GM12878 (cell line): ENCODE measurements at regions not wholly inside any gene's neighbourhood (a gene's known extent, or its start where the extent isn't known, plus 50 kb on each side); places are given as distances from the start of the nearest gene placed in this dataset.

Experiments
- ATAC-seq: fragments of 200-7000 bp; cut with Tn5 transposase; 3 replicates; pipeline ENCODE4 v1.9.1; 2020; ENCODE audit warnings: mild to moderate bottlenecking, moderate library complexity
- BruUV-seq: library from RNA; stranded (reverse); fragments of 400-500 nt; replicated peaks from 2 replicates; lab custom pipeline; 2021; lab: Mats Ljungman, UMichigan
- CTCF ChIA-PET: fragments of 300-600 bp; sonication (Branson Sonifier 250); formaldehyde crosslinking; extraction: SDS; loops from one replicate; lab custom pipeline; 2021; ENCODE audit warnings: inconsistent platforms; lab: Yijun Ruan, JAX
- POLR2A ChIA-PET: fragments of 350-600 bp; formaldehyde crosslinking; extraction: SDS; loops from one replicate; lab custom pipeline; 2021; ENCODE audit warnings: inconsistent platforms; lab: Charles Lee
- RAD21 ChIA-PET: fragments of 300-600 bp; sonication (Branson Sonifier 250); formaldehyde crosslinking; loops from one replicate; lab custom pipeline; 2023; ENCODE audit warnings: antibody characterized with exemption; ENCODE audit not compliant: unreplicated experiment; lab: Charles Lee
- SMC1A ChIA-PET: fragments of 300-600 bp; sonication (Branson Sonifier 250); formaldehyde crosslinking; loops from one replicate; lab custom pipeline; 2023; ENCODE audit not compliant: unreplicated experiment, uncharacterized antibody; lab: Charles Lee
- DNase-seq: peaks from one replicate; pipeline ENCODE4 v3.0.0-alpha.2; 2011; ENCODE audit warnings: low read depth, low spot score
- FAIRE-seq: peaks from 3 replicates; lab custom pipeline; 2011; peaks lifted over from hg19 to GRCh38; lab: Jason Lieb, UNC
- H2AFZ ChIP-seq: 2 replicates; pipeline ENCODE4 v1.6.0; 2011; ENCODE audit warnings: low read depth, low read length, control low read depth; ENCODE audit not compliant: control insufficient read depth
- H3K27ac ChIP-seq: 2 replicates; pipeline ENCODE4 v1.5.1; 2011; ENCODE audit warnings: control low read depth; ENCODE audit not compliant: control insufficient read depth, insufficient read depth
- H3K27me3 ChIP-seq, 2 experiments: replicated peaks in 1 of 2; 2 replicates each; pipeline versions ENCODE4 v1.6.0 to v1.6.1; 2011; ENCODE audit warnings: low read length in 1 of 2; ENCODE audit not compliant: control insufficient read depth in 2 of 2, insufficient read depth in 2 of 2
- H3K36me3 ChIP-seq, 2 experiments: 2 replicates each; pipeline ENCODE4 v1.5.1; 2011; ENCODE audit warnings: low read length in 1 of 2; ENCODE audit not compliant: control insufficient read depth in 2 of 2, insufficient read depth in 2 of 2
- H3K4me1 ChIP-seq: 2 replicates; pipeline ENCODE4 v1.6.1; 2011; ENCODE audit warnings: mild to moderate bottlenecking, low read length, moderate library complexity, mixed read lengths; ENCODE audit not compliant: control insufficient read depth, insufficient read depth
- H3K4me2 ChIP-seq: 2 replicates; pipeline ENCODE4 v1.6.0; 2011; ENCODE audit warnings: control low read depth; ENCODE audit not compliant: control insufficient read depth, insufficient read depth
- H3K4me3 ChIP-seq: fragments of 200-600 bp; sonication (generic); 2 replicates; pipeline ENCODE4 v1.5.1; 2016
- H3K79me2 ChIP-seq: 2 replicates; pipeline ENCODE4 v1.6.0; 2011; ENCODE audit warnings: low read length; ENCODE audit not compliant: control insufficient read depth, insufficient read depth
- H3K9ac ChIP-seq: 2 replicates; pipeline ENCODE4 v1.8.0; 2011; ENCODE audit warnings: low read length, control low read depth, mixed read lengths; ENCODE audit not compliant: control insufficient read depth, insufficient read depth
- H3K9me3 ChIP-seq: replicated peaks from 3 replicates; pipeline ENCODE4 v1.5.1; 2011; ENCODE audit warnings: mild to moderate bottlenecking, low read length; ENCODE audit not compliant: control insufficient read depth, insufficient read depth
- H4K20me1 ChIP-seq: 2 replicates; pipeline ENCODE4 v1.6.0; 2011; ENCODE audit not compliant: control insufficient read depth, insufficient read depth
- CBX3 ChIP-seq: fragments of 200-600 bp; sonication (generic); IDR thresholded peaks from 2 replicates; pipeline ENCODE4 v1.6.1; 2016; ENCODE audit warnings: low read depth, borderline replicate concordance
- EED ChIP-seq: sonication (generic); IDR thresholded peaks from 2 replicates; pipeline ENCODE4 v1.6.1; 2016; ENCODE audit warnings: antibody characterized with exemption, low read depth
- EGR1 ChIP-seq, 2 experiments: IDR thresholded peaks; 1 replicate in 1 of 2; 2 replicates in 1 of 2; pipeline ENCODE4 v1.6.1; 2011 to 2012; ENCODE audit warnings: low read depth in 2 of 2, low read length in 2 of 2, borderline replicate concordance in 1 of 2, mild to moderate bottlenecking in 1 of 2, moderate library complexity in 1 of 2
- MTA2 ChIP-seq: fragments of 450-650 bp; IDR thresholded peaks from 2 replicates; pipeline ENCODE4 v1.6.1; 2016; ENCODE audit warnings: low read depth, mild to moderate bottlenecking, moderate library complexity
- NBN ChIP-seq: fragments of 450-650 bp; IDR thresholded peaks from 2 replicates; pipeline ENCODE4 v1.6.1; 2016
- NFYB ChIP-seq: IDR thresholded peaks from 2 replicates; pipeline ENCODE4 v1.6.1; 2011; ENCODE audit warnings: low read depth, mild to moderate bottlenecking, low read length, improper control_type of control experiment, moderate library complexity; ENCODE audit not compliant: insufficient read depth
- NR2C2 ChIP-seq: IDR thresholded peaks from 2 replicates; pipeline ENCODE4 v1.6.1; 2011; ENCODE audit warnings: borderline replicate concordance, low read depth; ENCODE audit not compliant: control insufficient read depth, insufficient read length
- PML ChIP-seq: IDR thresholded peaks from 2 replicates; pipeline ENCODE4 v1.6.1; 2012; ENCODE audit warnings: low read length, inconsistent platforms
- POLR2A ChIP-seq: IDR thresholded peaks from 2 replicates; pipeline ENCODE4 v1.6.1; 2011; ENCODE audit warnings: low read depth, mild to moderate bottlenecking, low read length
- SIX5 ChIP-seq: IDR thresholded peaks from 2 replicates; pipeline ENCODE4 v1.6.1; 2011; ENCODE audit warnings: mild to moderate bottlenecking, low read depth, low read length, moderate library complexity; ENCODE audit not compliant: severe bottlenecking
- SUPT20H ChIP-seq: IDR thresholded peaks from 2 replicates; pipeline ENCODE4 v1.6.1; 2011; ENCODE audit warnings: low read depth, mild to moderate bottlenecking, low read length, moderate library complexity, borderline replicate concordance; ENCODE audit not compliant: control insufficient read depth
- TCF3 ChIP-seq: IDR thresholded peaks from 2 replicates; pipeline ENCODE4 v1.6.1; 2012; ENCODE audit warnings: low read depth, mild to moderate bottlenecking, low read length, borderline replicate concordance; ENCODE audit not compliant: insufficient read depth
- TCF7 ChIP-seq: IDR thresholded peaks from 2 replicates; pipeline ENCODE4 v1.6.1; 2014; ENCODE audit warnings: antibody characterized with exemption, borderline replicate concordance
- ZNF217 ChIP-seq: fragments of 450-650 bp; IDR thresholded peaks from 2 replicates; pipeline ENCODE4 v1.6.1; 2017; ENCODE audit warnings: antibody characterized with exemption, mild to moderate bottlenecking
- WGBS: methylation state at CpG from one replicate; pipeline ENCODE4 v1.1.6; 2016; ENCODE audit warnings: low lambda C conversion rate; ENCODE audit not compliant: insufficient replicate concordance, insufficient coverage; ENCODE audit errors: missing lambda C conversion rate; 5-methylcytosine and 5-hydroxymethylcytosine counted together
- in situ Hi-C: fragments of 300-500 bp; cut with MboI; formaldehyde crosslinking; loops from 9 replicates; pipeline ENCODE4 v1.14.3; 2018; ENCODE audit warnings: mixed read lengths
- intact Hi-C: fragments of 100-400 bp; cut with micrococcal nuclease; formaldehyde crosslinking; loops from one replicate; pipeline ENCODE4 v1.14.2; 2022; ENCODE audit not compliant: unreplicated experiment
- TF ChIP-seq, protein P1 (sequence below): IDR thresholded peaks from 2 replicates; pipeline ENCODE4 v1.6.1; 2012; ENCODE audit warnings: improper control_type of control experiment, low read depth, low read length; ENCODE audit not compliant: insufficient replicate concordance
- TF ChIP-seq, protein P2 (sequence below): IDR thresholded peaks from 2 replicates; pipeline ENCODE4 v1.6.1; 2012; ENCODE audit warnings: low read depth, low read length, improper control_type of control experiment

DNA sequence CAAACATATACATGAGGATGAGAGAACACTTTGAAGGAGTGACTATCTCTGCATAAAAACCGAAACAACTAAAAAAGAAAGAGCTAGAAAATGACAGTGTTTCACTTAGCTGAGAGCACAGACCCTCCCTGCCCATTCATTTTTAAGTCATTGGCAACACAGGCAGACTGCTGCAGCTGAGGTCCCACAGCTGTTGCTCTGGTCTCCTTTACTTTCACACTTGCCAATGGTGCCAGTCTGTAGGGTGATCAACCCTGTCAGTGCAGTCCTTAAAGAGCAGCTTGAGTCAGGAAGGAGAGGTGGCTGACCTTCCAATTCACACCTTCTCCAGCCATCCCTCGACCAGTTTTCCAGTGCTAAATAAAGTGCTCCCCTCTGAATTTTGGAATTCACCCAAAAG is 508.3 kb upstream of the CCNG1 start (continued):
- TF ChIP-seq, protein P1, sequence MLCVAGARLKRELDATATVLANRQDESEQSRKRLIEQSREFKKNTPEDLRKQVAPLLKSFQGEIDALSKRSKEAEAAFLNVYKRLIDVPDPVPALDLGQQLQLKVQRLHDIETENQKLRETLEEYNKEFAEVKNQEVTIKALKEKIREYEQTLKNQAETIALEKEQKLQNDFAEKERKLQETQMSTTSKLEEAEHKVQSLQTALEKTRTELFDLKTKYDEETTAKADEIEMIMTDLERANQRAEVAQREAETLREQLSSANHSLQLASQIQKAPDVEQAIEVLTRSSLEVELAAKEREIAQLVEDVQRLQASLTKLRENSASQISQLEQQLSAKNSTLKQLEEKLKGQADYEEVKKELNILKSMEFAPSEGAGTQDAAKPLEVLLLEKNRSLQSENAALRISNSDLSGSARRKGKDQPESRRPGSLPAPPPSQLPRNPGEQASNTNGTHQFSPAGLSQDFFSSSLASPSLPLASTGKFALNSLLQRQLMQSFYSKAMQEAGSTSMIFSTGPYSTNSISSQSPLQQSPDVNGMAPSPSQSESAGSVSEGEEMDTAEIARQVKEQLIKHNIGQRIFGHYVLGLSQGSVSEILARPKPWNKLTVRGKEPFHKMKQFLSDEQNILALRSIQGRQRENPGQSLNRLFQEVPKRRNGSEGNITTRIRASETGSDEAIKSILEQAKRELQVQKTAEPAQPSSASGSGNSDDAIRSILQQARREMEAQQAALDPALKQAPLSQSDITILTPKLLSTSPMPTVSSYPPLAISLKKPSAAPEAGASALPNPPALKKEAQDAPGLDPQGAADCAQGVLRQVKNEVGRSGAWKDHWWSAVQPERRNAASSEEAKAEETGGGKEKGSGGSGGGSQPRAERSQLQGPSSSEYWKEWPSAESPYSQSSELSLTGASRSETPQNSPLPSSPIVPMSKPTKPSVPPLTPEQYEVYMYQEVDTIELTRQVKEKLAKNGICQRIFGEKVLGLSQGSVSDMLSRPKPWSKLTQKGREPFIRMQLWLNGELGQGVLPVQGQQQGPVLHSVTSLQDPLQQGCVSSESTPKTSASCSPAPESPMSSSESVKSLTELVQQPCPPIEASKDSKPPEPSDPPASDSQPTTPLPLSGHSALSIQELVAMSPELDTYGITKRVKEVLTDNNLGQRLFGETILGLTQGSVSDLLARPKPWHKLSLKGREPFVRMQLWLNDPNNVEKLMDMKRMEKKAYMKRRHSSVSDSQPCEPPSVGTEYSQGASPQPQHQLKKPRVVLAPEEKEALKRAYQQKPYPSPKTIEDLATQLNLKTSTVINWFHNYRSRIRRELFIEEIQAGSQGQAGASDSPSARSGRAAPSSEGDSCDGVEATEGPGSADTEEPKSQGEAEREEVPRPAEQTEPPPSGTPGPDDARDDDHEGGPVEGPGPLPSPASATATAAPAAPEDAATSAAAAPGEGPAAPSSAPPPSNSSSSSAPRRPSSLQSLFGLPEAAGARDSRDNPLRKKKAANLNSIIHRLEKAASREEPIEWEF = no peak
- TF ChIP-seq EED = no peak
- TF ChIP-seq TCF3 = no peak
- TF ChIP-seq NBN = no peak

DNA sequence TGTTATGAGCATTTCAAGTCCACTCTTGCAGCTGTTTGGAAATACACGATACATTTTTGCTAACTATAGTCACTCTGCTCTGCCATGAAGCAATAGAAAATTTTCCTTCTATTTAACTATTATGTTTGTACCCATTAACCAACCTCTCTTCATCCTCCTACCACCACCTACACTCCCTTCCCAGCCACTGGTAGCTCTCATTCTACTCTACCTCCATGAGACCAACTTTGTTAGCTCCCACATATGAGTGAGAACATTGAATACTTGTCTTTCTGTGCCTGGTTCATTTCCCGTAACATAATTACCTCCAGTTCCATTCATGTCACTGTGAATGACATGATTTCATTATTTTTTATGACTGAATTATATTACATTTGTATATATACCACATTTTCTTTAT is 505.9 kb upstream of the CCNG1 start:
- FAIRE-seq (no peak), DNase-seq (no peak), ATAC-seq (no peak)
- Histone ChIP-seq H3K27ac (no peak overlapping the region), H3K4me1 (no peaks in the 10 kb centered on the region), H3K27me3 (no peaks in the 10 kb centered on the region), H3K4me3 (no peak overlapping the region), H3K9me3 (no peaks in the 10 kb centered on the region; the same call in 2 of the 3 replicates), H3K4me2 (no peak overlapping the region), H2AFZ (no peak overlapping the region), H3K36me3 (no peaks in the 10 kb centered on the region), H4K20me1 (no peaks in the 10 kb centered on the region), H3K9ac (no peak overlapping the region)
- CTCF ChIA-PET = no interaction called here
- POLR2A ChIA-PET = no interaction called here
- intact Hi-C loops (no loop called here), in situ Hi-C loops (no loop called here)
- RAD21 ChIA-PET = no interaction called here
- SMC1A ChIA-PET = no interaction called here
- WGBS = 36% methylated on average over 2 of the region's 2 CpGs
- TF ChIP-seq SUPT20H (no peak), PML (no peak), TCF7 (no peak), NBN (no peak), EGR1 (IDR thresholded peaks at IDR 0.05; ENCODE audit: borderline replicate concordance in 1 of 2, low read depth in 2 of 2, low read length in 2 of 2) (no peak), NFYB (no peak), POLR2A (no peak), ZNF217 (no peak), MTA2 (no peak), CBX3 (no peak), SIX5 (no peak), NR2C2 (no peak)
- TF ChIP-seq, protein P2, sequence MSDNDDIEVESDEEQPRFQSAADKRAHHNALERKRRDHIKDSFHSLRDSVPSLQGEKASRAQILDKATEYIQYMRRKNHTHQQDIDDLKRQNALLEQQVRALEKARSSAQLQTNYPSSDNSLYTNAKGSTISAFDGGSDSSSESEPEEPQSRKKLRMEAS = no peak
- TF ChIP-seq, all 136 proteins: peak for 0
- H3K79me2 ChIP-seq = no peaks in the 10 kb centered on the region
- BruUV-seq = no TSS peak
